SHP77 (cell line): ENCODE measurements at regions not wholly inside any gene's neighbourhood (a gene's known extent, or its start where the extent isn't known, plus 50 kb on each side); places are given as distances from the start of the nearest gene placed in this dataset.
"Not testable (repeated sequence)": the region's sequence is repeated elsewhere in the genome, so short reads cannot be mapped to it uniquely, and the experiment has no call there.

Experiments used
- DNase-seq, 2 experiments: peaks; one replicate each; lab custom pipeline; 2025; lab: John Stamatoyannopoulos, UW

- DNase-seq: no peak
These were observed 2786.9 kb upstream of the PCDH20 start for GRCh38 chr13:64202517-64202916.

- no peak for DNase-seq
These were observed 2781.6 kb upstream of the PCDH20 start for GRCh38 chr13:64197232-64197631.

- DNase-seq: no peak
These were observed 2771.0 kb upstream of the PCDH20 start for GRCh38 chr13:64186503-64187250.

GRCh38 chr13:64186071-64186470 is 2770.4 kb upstream of the PCDH20 start:
- no peak for DNase-seq

GRCh38 chr13:64180756-64181155 is 2765.1 kb upstream of the PCDH20 start:
- no peak for DNase-seq

- no peak for DNase-seq
These were observed 2750.2 kb upstream of the PCDH20 start for GRCh38 chr13:64165826-64166225.

- DNase-seq: no peak
These were observed 2748.8 kb upstream of the PCDH20 start for GRCh38 chr13:64164435-64164834.

- DNase-seq: no peak
These were observed 2744.8 kb upstream of the PCDH20 start for GRCh38 chr13:64160479-64160878.

GRCh38 chr13:64158908-64159307 is 2743.3 kb upstream of the PCDH20 start:
- DNase-seq: no peak

GRCh38 chr13:64154514-64154913 is 2738.9 kb upstream of the PCDH20 start:
- DNase-seq: no peak

- no peak for DNase-seq
These were observed 2715.0 kb upstream of the PCDH20 start for GRCh38 chr13:64130600-64130999.

- no peak for DNase-seq
These were observed 2714.5 kb upstream of the PCDH20 start for GRCh38 chr13:64130171-64130570.

- no peak for DNase-seq
These were observed 2712.2 kb upstream of the PCDH20 start for GRCh38 chr13:64127856-64128255.

GRCh38 chr13:64127192-64127591 is 2711.5 kb upstream of the PCDH20 start:
- no peak for DNase-seq

- not testable (repeated sequence) for DNase-seq
These were observed 2705.5 kb upstream of the PCDH20 start for GRCh38 chr13:64121023-64121709.

GRCh38 chr13:64099994-64100393 is 2684.3 kb upstream of the PCDH20 start:
- DNase-seq: no peak

GRCh38 chr13:64090311-64090710 is 2674.7 kb upstream of the PCDH20 start:
- DNase-seq: no peak

GRCh38 chr13:64088491-64088890 is 2672.8 kb upstream of the PCDH20 start:
- no peak for DNase-seq

GRCh38 chr13:64087624-64088023 is 2672.0 kb upstream of the PCDH20 start:
- no peak for DNase-seq

GRCh38 chr13:64083811-64084210 is 2668.2 kb upstream of the PCDH20 start:
- DNase-seq: no peak

GRCh38 chr13:64083396-64083795 is 2667.7 kb upstream of the PCDH20 start:
- no peak for DNase-seq

GRCh38 chr13:64078480-64078936 is 2662.9 kb upstream of the PCDH20 start:
- peak; percentile 34 to 35 for DNase-seq

- peak; percentile 94 to 96 for DNase-seq
These were observed 2662.4 kb upstream of the PCDH20 start for GRCh38 chr13:64078025-64078424.
